Spinal cord (tissue), 9 donors: ENCODE measurements at regions not wholly inside any gene's neighbourhood (a gene's known extent, or its start where the extent isn't known, plus 50 kb on each side); places are given as distances from the start of the nearest gene placed in this dataset.

ENCODE experiments used
- DNase-seq, 6 donors: peaks; one replicate each; pipeline versions ENCODE4 v3.0.0 to v3.0.0-alpha.2; 2013 to 2015; ENCODE audit warnings: low spot score in 6 of 6, low read depth in 4 of 6
- H3K27ac ChIP-seq: one replicate; pipeline ENCODE4 v1.5.1; 2013; ENCODE audit warnings: low read depth, low read length, control low read depth
- H3K27me3 ChIP-seq: one replicate; pipeline ENCODE4 v1.6.1; 2013; ENCODE audit warnings: low read length; ENCODE audit not compliant: control insufficient read depth, insufficient read depth
- H3K36me3 ChIP-seq: one replicate; pipeline ENCODE4 v1.6.1; 2013; ENCODE audit warnings: low read length; ENCODE audit not compliant: control insufficient read depth, insufficient read depth
- H3K4me1 ChIP-seq: one replicate; pipeline ENCODE4 v1.6.1; 2013; ENCODE audit warnings: low read length; ENCODE audit not compliant: control insufficient read depth, insufficient read depth
- H3K4me3 ChIP-seq: one replicate; pipeline ENCODE4 v1.5.1; 2013; ENCODE audit warnings: low read depth, low read length, control low read depth
- H3K9me3 ChIP-seq: one replicate; pipeline ENCODE4 v1.6.1; 2013; ENCODE audit warnings: low read length; ENCODE audit not compliant: control insufficient read depth, insufficient read depth
- WGBS: methylation state at CpG from one replicate; pipeline ENCODE4 v1.1.5; 2013; ENCODE audit warnings: missing lambda C conversion rate; ENCODE audit not compliant: insufficient coverage; 5-methylcytosine and 5-hydroxymethylcytosine counted together
- donor health status: healthy.

DNA sequence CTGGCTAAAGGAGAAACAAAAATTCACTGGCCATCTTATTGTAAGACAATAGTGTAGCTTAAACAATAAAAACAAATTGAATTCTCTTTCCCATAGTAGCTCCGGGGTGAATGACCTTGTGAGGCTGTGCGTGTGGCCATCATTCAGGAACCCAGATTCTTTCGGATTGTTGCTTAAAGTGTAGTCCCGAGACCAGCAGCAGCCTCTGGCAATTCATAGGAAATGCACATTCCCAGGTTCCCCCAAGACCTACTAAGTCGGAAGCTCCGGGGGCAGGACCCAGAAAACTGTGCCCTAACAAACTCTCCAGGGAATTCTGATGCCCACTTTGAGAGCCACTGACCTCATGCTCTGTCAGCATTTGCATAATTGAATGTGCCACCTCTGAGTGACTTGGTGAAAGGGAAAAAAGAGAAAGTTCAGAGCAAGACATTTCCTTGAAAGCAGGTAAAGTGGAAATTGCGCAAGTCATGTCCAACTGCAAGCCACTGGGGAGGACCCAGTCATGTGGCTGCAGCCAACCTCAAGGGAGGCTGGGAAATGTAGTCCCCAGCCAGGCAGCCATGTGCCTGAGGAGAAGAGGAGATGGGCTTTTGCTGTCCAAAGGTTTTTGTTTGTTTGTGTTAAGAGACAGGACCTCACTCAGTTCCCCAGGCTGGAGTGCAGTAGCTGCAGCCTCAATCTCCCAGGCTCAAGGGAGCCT is 50.7 kb upstream of the PNMA8B start:
- WGBS, result 42% methylated on average over 4 of the region's 7 CpGs
- peak in 2 of 6 donors; percentile 43 to 78 for DNase-seq

GRCh38 chr19:46550684-46551083 is 50.4 kb upstream of the CALM3 start:
- no peaks in the 10 kb centered on the region for H3K4me1 ChIP-seq
- H3K27ac ChIP-seq, result no peak overlapping the region
- DNase-seq, result no peak
- H3K4me3 ChIP-seq, result no peak overlapping the region
- WGBS, result no CpG with 5 or more reads among the region's 1 CpG
- no peaks in the 10 kb centered on the region for H3K27me3 ChIP-seq
- no peaks in the 10 kb centered on the region for H3K36me3 ChIP-seq
- no peaks in the 10 kb centered on the region for H3K9me3 ChIP-seq

More for the DNA sequence above, 50.7 kb upstream of the PNMA8B start:
- Histone ChIP-seq H3K27me3 (no peaks in the 10 kb centered on the region), H3K4me3 (no peak overlapping the region), H3K9me3 (no peaks in the 10 kb centered on the region), H3K4me1 (peaks cover 4% of the 10 kb centered on the region), H3K27ac (no peak overlapping the region), H3K36me3 (no peaks in the 10 kb centered on the region)

DNA sequence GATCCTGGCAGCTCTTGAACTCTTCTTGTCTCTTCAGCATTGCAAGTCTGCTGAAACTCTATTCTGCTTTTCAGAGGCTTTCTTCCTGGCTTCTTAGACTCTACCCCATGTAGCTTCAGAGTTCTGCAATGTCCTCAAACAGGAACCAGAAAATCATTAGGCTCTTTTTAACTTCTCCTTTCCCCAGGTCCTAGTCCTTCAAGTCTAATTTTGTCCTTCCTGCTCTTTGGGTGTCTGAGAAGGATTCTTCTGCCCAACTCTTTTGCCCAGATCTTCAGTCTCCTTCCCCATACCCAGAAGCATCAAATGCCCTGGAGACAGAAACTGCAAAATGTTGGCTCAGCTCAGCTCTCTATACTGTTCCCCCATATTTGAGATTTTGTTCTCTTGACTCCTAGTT is 50.0 kb upstream of the CALM3 start:
- no peaks in the 10 kb centered on the region for H3K4me1 ChIP-seq
- H3K4me3 ChIP-seq, result no peak overlapping the region
- no peak for DNase-seq
- no peaks in the 10 kb centered on the region for H3K27me3 ChIP-seq
- H3K9me3 ChIP-seq, result peaks cover 4% of the 10 kb centered on the region
- H3K36me3 ChIP-seq, result no peaks in the 10 kb centered on the region
- no peak overlapping the region for H3K27ac ChIP-seq
